Activated CD4-positive, alpha-beta T cell treated with anti-CD3 and anti-CD28 coated beads, Interleukin-2, Interleukin-6, amounts not matched to agents 100 ng/mL and 50 ng/mL, durations not matched to agents 16 hours and 8 hours (primary cell): ENCODE measurements at regions not wholly inside any gene's neighbourhood (a gene's known extent, or its start where the extent isn't known, plus 50 kb on each side); places are given as distances from the start of the nearest gene placed in this dataset.
A peak's percentile ranks its signal among the peaks of the same experiment; 100 is the strongest.
"Not testable (repeated sequence)": the region's sequence is repeated elsewhere in the genome, so short reads cannot be mapped to it uniquely, and the experiment has no call there.

Source experiments
- DNase-seq: peaks from one replicate; pipeline ENCODE4 v3.0.0-alpha.2; 2020

- DNase-seq: no peak
Measured at GRCh38 chr7:149633976-149634945, 136.7 kb upstream of the ZNF746 start.

GRCh38 chr7:149628361-149629149 lies 130.9 kb upstream of the ZNF746 start:
- DNase-seq: not testable (repeated sequence)

- no peak for DNase-seq
Measured at GRCh38 chr7:149627911-149628310, 130.3 kb upstream of the ZNF746 start.

- DNase-seq: no peak
Measured at GRCh38 chr7:149626972-149627371, 129.4 kb upstream of the ZNF746 start.

- no peak for DNase-seq
Measured at GRCh38 chr7:149625947-149626392, 128.4 kb upstream of the ZNF746 start.

GRCh38 chr7:149625340-149625946 lies 127.8 kb upstream of the ZNF746 start:
- DNase-seq: peak; percentile 69

- DNase-seq: peak; percentile 96
Measured at GRCh38 chr7:149624419-149625339, 127.1 kb upstream of the ZNF746 start.

- DNase-seq: peak; percentile 52
Measured at GRCh38 chr7:149624006-149624405, 126.4 kb upstream of the ZNF746 start.

GRCh38 chr7:149623262-149623997 lies 125.8 kb upstream of the ZNF746 start:
- not testable (repeated sequence) for DNase-seq

- no peak for DNase-seq
Measured at GRCh38 chr7:149622444-149623210, 125.0 kb upstream of the ZNF746 start.

GRCh38 chr7:149621776-149622175 lies 124.2 kb upstream of the ZNF746 start:
- DNase-seq: peak; percentile 74

- DNase-seq: peak; percentile 90
Measured at GRCh38 chr7:149620961-149621360, 123.4 kb upstream of the ZNF746 start.

GRCh38 chr7:149616898-149617297 lies 119.3 kb upstream of the ZNF746 start:
- no peak for DNase-seq

GRCh38 chr7:149615690-149616270 lies 118.2 kb upstream of the ZNF746 start:
- no peak for DNase-seq

- no peak for DNase-seq
Measured at GRCh38 chr7:149610441-149611011, 112.9 kb upstream of the ZNF746 start.

GRCh38 chr7:149608168-149608567 lies 110.6 kb upstream of the ZNF746 start:
- DNase-seq: no peak

- DNase-seq: no peak
Measured at GRCh38 chr7:149607683-149608082, 110.1 kb upstream of the ZNF746 start.

- no peak for DNase-seq
Measured at GRCh38 chr7:149606826-149607225, 109.2 kb upstream of the ZNF746 start.

- no peak for DNase-seq
Measured at GRCh38 chr7:149605696-149606095, 108.1 kb upstream of the ZNF746 start.

- DNase-seq: no peak
Measured at GRCh38 chr7:149604521-149604920, 106.9 kb upstream of the ZNF746 start.
